ENCODE measurements at regions not wholly inside any gene's neighbourhood (a gene's known extent, or its start where the extent isn't known, plus 50 kb on each side); places are given as distances from the start of the nearest gene placed in this dataset.
A peak's percentile ranks its signal among the peaks of the same experiment; 100 is the strongest.

DNA sequence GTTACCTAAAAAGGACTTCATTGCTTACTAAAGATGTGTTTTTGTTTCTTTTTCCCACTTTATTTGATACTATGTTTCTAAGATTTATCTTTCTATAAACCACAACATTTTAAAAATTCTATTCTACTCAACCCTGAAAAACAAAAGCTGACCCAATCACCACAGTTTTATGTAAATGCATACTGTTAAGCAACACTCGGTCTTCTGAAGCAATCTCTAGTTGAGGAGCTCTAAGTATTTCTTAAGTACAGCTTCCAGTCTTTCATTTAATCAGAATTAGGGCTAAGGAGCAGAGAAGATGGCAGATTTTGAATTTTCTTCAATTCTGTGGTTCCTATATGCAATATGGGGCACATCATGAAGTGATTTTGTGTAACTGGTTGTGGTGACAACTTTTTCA lies 72.2 kb upstream of the SLC4A10 start:
- no peak overlapping the region for H3K27ac Mint-ChIP-seq
- no peaks in the 10 kb centered on the region for H3K9me3 Mint-ChIP-seq
- H3K4me3 Mint-ChIP-seq, result no peak overlapping the region
- no peaks in the 10 kb centered on the region for H3K36me3 Mint-ChIP-seq
- no peaks in the 10 kb centered on the region for H3K4me1 Mint-ChIP-seq
- no peak for ATAC-seq
- DNase-seq (ENCODE audit: low spot score in 2 of 2), result no peak

DNA sequence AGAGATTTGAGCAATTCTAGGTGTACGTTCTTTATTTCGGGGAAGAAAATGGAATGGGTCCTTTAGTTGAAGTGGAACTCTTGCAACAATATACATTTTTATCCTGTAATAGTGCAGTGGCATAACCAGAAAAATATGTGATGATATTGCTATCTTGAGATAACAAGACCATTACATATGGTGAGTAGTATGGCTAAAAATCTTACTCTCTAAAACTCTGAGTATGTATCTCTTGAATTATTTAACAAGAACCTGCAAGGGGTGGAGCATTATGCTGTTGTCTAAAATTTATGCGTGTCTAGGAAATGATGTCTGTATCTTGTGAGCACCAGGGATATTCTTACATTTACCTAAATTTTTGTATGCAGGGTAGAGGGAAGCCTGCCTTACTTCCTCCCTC lies 68.4 kb upstream of the SLC4A10 start:
- no peaks in the 10 kb centered on the region for H3K36me3 Mint-ChIP-seq
- ATAC-seq (no peak), DNase-seq (ENCODE audit: low spot score in 2 of 2) (no peak)
- no peaks in the 10 kb centered on the region for H3K4me1 Mint-ChIP-seq
- H3K9me3 Mint-ChIP-seq, result no peaks in the 10 kb centered on the region
- H3K4me3 Mint-ChIP-seq, result no peak overlapping the region
- H3K27ac Mint-ChIP-seq, result no peak overlapping the region

DNA sequence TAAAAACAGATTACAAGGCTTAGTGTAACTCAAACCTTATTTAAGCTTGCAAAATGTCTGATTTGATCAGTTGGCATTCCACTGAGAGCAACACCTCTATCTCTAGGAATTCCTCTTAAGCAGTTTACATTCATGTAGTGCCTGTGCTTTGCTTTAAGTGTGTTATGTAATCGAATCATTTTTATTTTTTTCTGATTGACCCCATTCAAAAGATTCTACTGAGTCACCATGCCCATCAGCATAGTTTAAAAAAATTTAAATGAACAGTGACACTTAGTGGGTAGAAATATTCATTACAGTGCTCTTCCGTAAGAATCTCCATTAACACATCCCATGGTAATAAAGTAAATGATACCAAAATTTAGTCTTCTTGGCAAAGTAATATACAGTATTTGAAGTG lies 67.8 kb upstream of the SLC4A10 start:
- ATAC-seq, result no peak
- Mint-ChIP-seq H3K36me3 (no peaks in the 10 kb centered on the region), H3K9me3 (no peaks in the 10 kb centered on the region), H3K4me1 (no peaks in the 10 kb centered on the region), H3K4me3 (no peak overlapping the region), H3K27ac (no peak overlapping the region)
- no peak for DNase-seq (ENCODE audit: low spot score in 2 of 2)

- ATAC-seq, result no peak
- Mint-ChIP-seq H3K9me3 (no peaks in the 10 kb centered on the region), H3K36me3 (no peaks in the 10 kb centered on the region), H3K4me1 (no peaks in the 10 kb centered on the region), H3K27ac (no peak overlapping the region), H3K4me3 (no peak overlapping the region)
- no peak for DNase-seq (ENCODE audit: low spot score in 2 of 2)
Observed at GRCh38 chr2:161557538-161557937, 66.7 kb upstream of the SLC4A10 start.

- Mint-ChIP-seq H3K9me3 (peaks cover 20% of the 10 kb centered on the region), H3K27ac (no peak overlapping the region), H3K36me3 (no peaks in the 10 kb centered on the region), H3K4me3 (no peak overlapping the region), H3K4me1 (peaks cover 4% of the 10 kb centered on the region)
- ATAC-seq (no peak), DNase-seq (ENCODE audit: low spot score in 2 of 2) (no peak)
Observed at GRCh38 chr2:161564906-161565305, 59.3 kb upstream of the SLC4A10 start.

DNA sequence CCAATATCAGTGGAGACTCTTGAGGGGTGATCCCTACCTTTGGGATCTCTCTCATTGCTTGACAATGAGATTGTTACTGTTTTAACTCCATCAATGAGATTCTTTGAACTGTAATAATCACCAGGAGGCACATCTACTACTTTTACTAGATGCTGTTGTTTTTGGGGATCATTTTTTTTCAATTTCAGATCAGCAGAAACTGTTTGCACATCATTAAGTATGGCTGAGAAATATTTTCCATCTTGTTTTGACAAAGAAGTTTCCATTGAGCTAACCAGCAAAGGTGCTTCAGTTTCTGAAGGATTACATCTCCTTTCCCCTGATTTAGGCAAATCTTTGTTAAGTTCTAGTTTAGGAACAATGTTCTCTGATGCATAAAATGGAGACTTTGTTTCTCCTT lies 54.8 kb upstream of the SLC4A10 start:
- Mint-ChIP-seq H3K27ac (no peak overlapping the region), H3K9me3 (peaks cover 10% of the 10 kb centered on the region), H3K4me1 (peaks cover 24% of the 10 kb centered on the region), H3K4me3 (no peak overlapping the region), H3K36me3 (no peaks in the 10 kb centered on the region)
- DNase-seq (ENCODE audit: low spot score in 2 of 2) (no peak), ATAC-seq (no peak)

GRCh38 chr2:161570424-161571050 lies 53.7 kb upstream of the SLC4A10 start:
- Mint-ChIP-seq H3K27ac (peak overlapping the region; percentile 0), H3K36me3 (no peaks in the 10 kb centered on the region), H3K9me3 (peaks cover 3% of the 10 kb centered on the region), H3K4me3 (peak overlapping the region; percentile 26), H3K4me1 (peaks cover 24% of the 10 kb centered on the region)
- peak; percentile 4 to 53 for DNase-seq (ENCODE audit: low spot score in 2 of 2)
- peak; percentile 80 for ATAC-seq

GRCh38 chr2:161571051-161571429 lies 53.2 kb upstream of the SLC4A10 start:
- peak overlapping the region; percentile 0 for H3K27ac Mint-ChIP-seq
- H3K36me3 Mint-ChIP-seq, result no peaks in the 10 kb centered on the region
- DNase-seq (ENCODE audit: low spot score in 2 of 2) (peak in 1 of 2 donors; percentile 52), ATAC-seq (peak; percentile 84)
- H3K4me3 Mint-ChIP-seq, result peak overlapping the region; percentile 26
- H3K9me3 Mint-ChIP-seq, result peaks cover 2% of the 10 kb centered on the region
- peaks cover 24% of the 10 kb centered on the region for H3K4me1 Mint-ChIP-seq
